ENCODE measurements at regions not wholly inside any gene's neighbourhood (a gene's known extent, or its start where the extent isn't known, plus 50 kb on each side); places are given as distances from the start of the nearest gene placed in this dataset.

- H2AFZ ChIP-seq (ENCODE audit: low read length), result no peak overlapping the region
- intact Hi-C loops (cut with micrococcal nuclease), result no loop called here
- DNase-seq (no peak), ATAC-seq (no peak)
- H3K4me1 ChIP-seq (ENCODE audit: insufficient read depth, low read length), result no peaks in the 10 kb centered on the region
- no peaks in the 10 kb centered on the region for H3K79me2 ChIP-seq (ENCODE audit: low read length)
- no peak for TF ChIP-seq CTCF (conservative IDR thresholded peaks at IDR 0.05; ENCODE audit: low read depth, low read length)
- TF ChIP-seq EZH2 (IDR thresholded peaks at IDR 0.05; ENCODE audit: low read length, unreplicated experiment), result no peak
- no peak for TF ChIP-seq EZH2phosphoT487 (IDR thresholded peaks at IDR 0.05; ENCODE audit: borderline replicate concordance, low read length)
- ChIA-PET CTCF (no interaction called here), POLR2A (ENCODE audit: unreplicated experiment) (no interaction called here)
- no TSS peak for BruUV-seq (replicated peaks)
- no peaks in the 10 kb centered on the region for H3F3A ChIP-seq (ENCODE audit: low read length, unreplicated experiment)
- no peak overlapping the region for H3K27ac ChIP-seq (ENCODE audit: low read length)
- no peaks in the 10 kb centered on the region for H3K36me3 ChIP-seq (ENCODE audit: low read depth, low read length)
- H3K27me3 ChIP-seq (ENCODE audit: low read length), result no peaks in the 10 kb centered on the region
- no peaks in the 10 kb centered on the region for H3K9me2 ChIP-seq (replicated peaks; ENCODE audit: low read length)
- no peaks in the 10 kb centered on the region for H4K20me1 ChIP-seq (ENCODE audit: low read length)
- no peak overlapping the region for H3K9ac ChIP-seq (ENCODE audit: low read length)
- H3K9me3 ChIP-seq (ENCODE audit: low read length), result no peaks in the 10 kb centered on the region
- H3K4me2 ChIP-seq (ENCODE audit: low read length), result no peak overlapping the region
- no peak overlapping the region for H3K4me3 ChIP-seq (ENCODE audit: low read length)
Observed at GRCh38 chr10:107471911-107472310, 307.4 kb upstream of the SORCS1 start.

GRCh38 chr10:107453561-107453960 is 289.1 kb upstream of the SORCS1 start:
- CTCF ChIA-PET, result no interaction called here
- ATAC-seq, result no peak
- Histone ChIP-seq H3K4me1 (ENCODE audit: insufficient read depth, low read length) (no peaks in the 10 kb centered on the region), H3K9me3 (ENCODE audit: low read length) (no peaks in the 10 kb centered on the region), H2AFZ (ENCODE audit: low read length) (no peak overlapping the region), H3K4me3 (ENCODE audit: low read length) (no peak overlapping the region), H3K36me3 (ENCODE audit: low read depth, low read length) (no peaks in the 10 kb centered on the region), H3K79me2 (ENCODE audit: low read length) (no peaks in the 10 kb centered on the region), H3K9me2 (replicated peaks; ENCODE audit: low read length) (no peaks in the 10 kb centered on the region), H3K27ac (ENCODE audit: low read length) (no peak overlapping the region), H3K27me3 (ENCODE audit: low read length) (no peaks in the 10 kb centered on the region), H3K9ac (ENCODE audit: low read length) (no peak overlapping the region), H4K20me1 (ENCODE audit: low read length) (no peaks in the 10 kb centered on the region), H3F3A (ENCODE audit: low read length, unreplicated experiment) (no peaks in the 10 kb centered on the region), H3K4me2 (ENCODE audit: low read length) (no peak overlapping the region)
- no peak for DNase-seq
- intact Hi-C loops (cut with micrococcal nuclease), result no loop called here
- POLR2A ChIA-PET (ENCODE audit: unreplicated experiment), result no interaction called here
- TF ChIP-seq EZH2 (IDR thresholded peaks at IDR 0.05; ENCODE audit: low read length, unreplicated experiment) (no peak), EZH2phosphoT487 (IDR thresholded peaks at IDR 0.05; ENCODE audit: borderline replicate concordance, low read length) (no peak), CTCF (conservative IDR thresholded peaks at IDR 0.05; ENCODE audit: low read depth, low read length) (no peak)
- no TSS peak for BruUV-seq (replicated peaks)

GRCh38 chr10:107451047-107451446 is 286.5 kb upstream of the SORCS1 start:
- H3K9me3 ChIP-seq (ENCODE audit: low read length), result no peaks in the 10 kb centered on the region
- H3K27me3 ChIP-seq (ENCODE audit: low read length), result no peaks in the 10 kb centered on the region

More at GRCh38 chr10:107451047-107451446, 286.5 kb upstream of the SORCS1 start:
- no peaks in the 10 kb centered on the region for H3K9me2 ChIP-seq (replicated peaks; ENCODE audit: low read length)
- intact Hi-C loops (cut with micrococcal nuclease), result no loop called here
- H3K36me3 ChIP-seq (ENCODE audit: low read depth, low read length), result no peaks in the 10 kb centered on the region
- H3K9ac ChIP-seq (ENCODE audit: low read length), result no peak overlapping the region
- no peak overlapping the region for H3K27ac ChIP-seq (ENCODE audit: low read length)
- ChIA-PET CTCF (no interaction called here), POLR2A (ENCODE audit: unreplicated experiment) (no interaction called here)
- H3F3A ChIP-seq (ENCODE audit: low read length, unreplicated experiment), result no peaks in the 10 kb centered on the region
- ATAC-seq, result no peak
- no TSS peak for BruUV-seq (replicated peaks)
- TF ChIP-seq CTCF (conservative IDR thresholded peaks at IDR 0.05; ENCODE audit: low read depth, low read length) (no peak), EZH2 (IDR thresholded peaks at IDR 0.05; ENCODE audit: low read length, unreplicated experiment) (no peak), EZH2phosphoT487 (IDR thresholded peaks at IDR 0.05; ENCODE audit: borderline replicate concordance, low read length) (no peak)
- no peak overlapping the region for H2AFZ ChIP-seq (ENCODE audit: low read length)
- H3K4me3 ChIP-seq (ENCODE audit: low read length), result no peak overlapping the region
- no peak for DNase-seq
- H3K79me2 ChIP-seq (ENCODE audit: low read length), result no peaks in the 10 kb centered on the region
- no peaks in the 10 kb centered on the region for H3K4me1 ChIP-seq (ENCODE audit: insufficient read depth, low read length)
- no peak overlapping the region for H3K4me2 ChIP-seq (ENCODE audit: low read length)
- H4K20me1 ChIP-seq (ENCODE audit: low read length), result no peaks in the 10 kb centered on the region
